ENCODE measurements at regions not wholly inside any gene's neighbourhood (a gene's known extent, or its start where the extent isn't known, plus 50 kb on each side); places are given as distances from the start of the nearest gene placed in this dataset.

DNA sequence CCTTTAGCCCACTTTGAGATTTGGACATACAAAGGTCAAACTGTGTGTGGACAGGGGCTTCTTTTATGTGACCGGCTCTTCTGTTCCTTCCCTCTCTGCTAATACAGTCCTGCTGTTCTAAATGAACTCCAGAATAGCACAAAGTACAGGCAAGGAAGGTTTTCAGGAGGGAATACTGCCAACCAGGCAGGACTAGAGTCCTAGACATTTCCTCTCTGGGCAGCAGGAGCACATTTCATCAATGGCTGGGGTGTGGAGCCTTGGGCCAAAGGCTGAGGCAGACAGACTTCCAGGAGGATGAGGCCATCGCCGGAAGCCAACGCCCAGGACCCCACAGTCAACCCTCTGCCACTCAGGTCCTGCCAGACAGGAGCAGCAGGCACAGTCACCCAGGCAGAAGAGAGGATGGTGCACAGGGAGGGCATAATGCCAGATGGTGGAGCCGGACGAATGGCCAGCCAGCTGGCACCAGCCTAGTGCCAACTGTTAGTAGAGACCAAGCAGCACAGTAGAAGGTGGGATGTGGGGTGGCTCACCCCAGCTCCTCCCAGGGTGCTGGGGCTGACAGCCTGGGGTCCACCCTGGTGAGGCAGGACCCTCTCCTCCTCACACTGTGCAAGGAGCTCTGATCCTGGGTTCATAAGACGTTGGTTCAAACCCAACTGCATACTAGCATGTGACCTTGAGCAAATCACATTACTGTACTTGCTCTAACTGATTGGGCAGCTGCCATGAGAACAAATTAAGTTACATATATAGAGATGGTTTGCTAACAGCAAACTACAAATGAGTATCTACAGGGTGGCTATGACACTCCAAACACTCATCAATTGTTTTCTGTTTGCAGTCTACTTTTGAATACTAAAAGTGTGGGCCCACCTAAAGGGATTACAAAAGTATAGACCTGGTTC, 410.7 kb downstream of the SIPA1L2 start:
- TF ChIP-seq CTCF (IDR thresholded peaks at IDR 0.05; ENCODE audit: low read depth, low read length, poor library complexity, severe bottlenecking) (no peak), EZH2phosphoT487 (IDR thresholded peaks at IDR 0.05; ENCODE audit: borderline replicate concordance, low read length) (no peak)

All from DOHH2 (cell line).